ENCODE measurements at regions not wholly inside any gene's neighbourhood (a gene's known extent, or its start where the extent isn't known, plus 50 kb on each side); places are given as distances from the start of the nearest gene placed in this dataset.

- no peak for TF ChIP-seq EP300 (IDR thresholded peaks at IDR 0.05)
- TF ChIP-seq, protein P1, sequence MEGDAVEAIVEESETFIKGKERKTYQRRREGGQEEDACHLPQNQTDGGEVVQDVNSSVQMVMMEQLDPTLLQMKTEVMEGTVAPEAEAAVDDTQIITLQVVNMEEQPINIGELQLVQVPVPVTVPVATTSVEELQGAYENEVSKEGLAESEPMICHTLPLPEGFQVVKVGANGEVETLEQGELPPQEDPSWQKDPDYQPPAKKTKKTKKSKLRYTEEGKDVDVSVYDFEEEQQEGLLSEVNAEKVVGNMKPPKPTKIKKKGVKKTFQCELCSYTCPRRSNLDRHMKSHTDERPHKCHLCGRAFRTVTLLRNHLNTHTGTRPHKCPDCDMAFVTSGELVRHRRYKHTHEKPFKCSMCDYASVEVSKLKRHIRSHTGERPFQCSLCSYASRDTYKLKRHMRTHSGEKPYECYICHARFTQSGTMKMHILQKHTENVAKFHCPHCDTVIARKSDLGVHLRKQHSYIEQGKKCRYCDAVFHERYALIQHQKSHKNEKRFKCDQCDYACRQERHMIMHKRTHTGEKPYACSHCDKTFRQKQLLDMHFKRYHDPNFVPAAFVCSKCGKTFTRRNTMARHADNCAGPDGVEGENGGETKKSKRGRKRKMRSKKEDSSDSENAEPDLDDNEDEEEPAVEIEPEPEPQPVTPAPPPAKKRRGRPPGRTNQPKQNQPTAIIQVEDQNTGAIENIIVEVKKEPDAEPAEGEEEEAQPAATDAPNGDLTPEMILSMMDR (IDR thresholded peaks at IDR 0.05) = no peak
These were observed 238.6 kb downstream of the MID1IP1 start for GRCh38 chrX:39039890-39040289.
